ENCODE measurements at regions not wholly inside any gene's neighbourhood (a gene's known extent, or its start where the extent isn't known, plus 50 kb on each side); places are given as distances from the start of the nearest gene placed in this dataset.

DNA sequence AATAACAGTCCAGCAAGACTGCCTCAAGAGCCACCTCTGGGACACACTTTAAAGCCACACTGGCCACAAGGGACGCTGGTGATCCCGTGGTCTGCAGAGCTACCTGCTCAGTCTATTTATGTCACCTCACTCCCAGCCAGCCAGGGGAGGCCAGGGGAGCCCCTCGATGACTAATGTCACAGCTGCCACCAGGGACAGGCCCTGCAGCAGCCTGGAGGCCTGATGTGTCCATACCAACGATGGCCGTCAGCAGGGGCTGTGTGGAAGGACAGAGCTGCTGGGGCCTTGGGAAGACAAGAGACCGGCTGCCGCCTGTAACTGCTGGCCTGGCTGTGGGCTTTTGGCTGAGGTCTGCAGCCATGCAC, 71.0 kb downstream of the SIK1 start:
- H3K27ac ChIP-seq (ENCODE audit: low read depth, low read length): no peak overlapping the region
- peaks cover 0 to 15% (median 7%) of the 10 kb centered on the region in 5 donors for H3K27me3 ChIP-seq (ENCODE audit: control insufficient read depth in 5 of 5, insufficient read depth in 4 of 5, low read length in 5 of 5)
- H3K4me3 ChIP-seq (ENCODE audit: low read depth in 1 of 5, low read length in 5 of 5): no peak overlapping the region
- H3K9ac ChIP-seq (ENCODE audit: low read length in 5 of 5): no peak overlapping the region
- H3K4me1 ChIP-seq (ENCODE audit: control insufficient read depth in 5 of 5, insufficient read depth in 5 of 5, low read length in 5 of 5): peaks cover 0 to 7% (median 0%) of the 10 kb centered on the region in 5 donors
- H3K9me3 ChIP-seq (ENCODE audit: control insufficient read depth in 5 of 5, low read length in 5 of 5): no peaks in the 10 kb centered on the region
- no peaks in the 10 kb centered on the region for H3K36me3 ChIP-seq (ENCODE audit: control insufficient read depth in 5 of 5, insufficient read depth in 5 of 5, low read length in 5 of 5)

DNA sequence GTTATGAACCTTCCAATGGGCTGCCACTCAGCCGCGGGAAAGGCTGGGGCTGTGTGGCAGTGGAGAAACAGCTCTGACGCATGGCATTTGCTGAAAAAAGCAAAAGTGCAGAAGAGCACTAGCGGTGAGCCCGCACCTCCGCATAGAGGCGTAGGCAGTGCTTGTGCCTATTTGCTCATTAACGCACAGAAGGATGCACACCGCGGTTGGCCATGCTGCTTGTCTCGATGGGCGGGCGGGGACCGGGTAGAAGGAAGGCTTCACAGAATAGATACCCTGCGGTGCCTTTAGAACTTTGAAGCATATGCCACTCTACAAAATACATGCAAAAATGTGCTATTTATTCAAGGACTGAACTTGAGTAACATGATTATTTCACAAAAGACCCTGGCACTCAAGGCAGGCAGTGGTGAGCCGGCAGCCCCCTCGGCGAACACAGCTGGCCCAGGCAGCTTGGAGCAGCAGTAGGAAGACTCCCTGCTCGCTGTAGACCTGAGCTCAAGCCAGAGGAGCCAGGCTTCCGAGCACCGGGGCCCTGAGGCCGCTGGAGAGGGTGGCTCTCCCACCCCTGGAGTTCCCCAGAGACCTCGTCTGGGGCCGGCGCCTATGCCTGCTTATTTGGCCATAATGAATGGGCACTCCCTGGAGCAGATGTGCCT, 71.5 kb downstream of the SIK1 start:
- no peaks in the 10 kb centered on the region for H3K36me3 ChIP-seq (ENCODE audit: control insufficient read depth in 5 of 5, insufficient read depth in 5 of 5, low read length in 5 of 5)
- peaks cover 0 to 13% (median 7%) of the 10 kb centered on the region in 5 donors for H3K27me3 ChIP-seq (ENCODE audit: control insufficient read depth in 5 of 5, insufficient read depth in 4 of 5, low read length in 5 of 5)
- H3K9ac ChIP-seq (ENCODE audit: low read length in 5 of 5): no peak overlapping the region
- H3K9me3 ChIP-seq (ENCODE audit: control insufficient read depth in 5 of 5, low read length in 5 of 5): no peaks in the 10 kb centered on the region
- H3K4me3 ChIP-seq (ENCODE audit: low read depth in 1 of 5, low read length in 5 of 5): no peak overlapping the region
- no peak overlapping the region for H3K27ac ChIP-seq (ENCODE audit: low read depth, low read length)
- H3K4me1 ChIP-seq (ENCODE audit: control insufficient read depth in 5 of 5, insufficient read depth in 5 of 5, low read length in 5 of 5): peaks cover 0 to 6% (median 0%) of the 10 kb centered on the region in 5 donors

DNA sequence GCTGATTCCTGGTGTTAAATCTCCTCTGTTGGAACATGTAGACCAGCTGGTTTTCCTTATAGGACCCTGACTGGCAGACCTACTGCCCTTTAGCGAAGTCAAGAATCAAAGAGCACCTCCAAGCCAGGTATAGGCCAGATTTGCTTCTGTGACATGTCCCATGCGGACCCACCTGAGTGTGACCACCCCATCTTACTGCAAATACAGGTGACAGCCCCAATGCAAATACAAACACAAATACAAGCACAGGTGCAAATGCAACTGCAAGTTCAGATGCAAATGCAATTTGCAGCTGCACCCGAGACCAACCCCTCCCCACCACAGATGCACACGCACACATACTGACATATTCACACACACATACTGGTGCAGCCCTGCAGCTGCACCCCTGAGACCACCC, 72.3 kb downstream of the SIK1 start:
- peaks cover 0 to 6% (median 0%) of the 10 kb centered on the region in 5 donors for H3K4me1 ChIP-seq (ENCODE audit: control insufficient read depth in 5 of 5, insufficient read depth in 5 of 5, low read length in 5 of 5)
- no peak overlapping the region for H3K9ac ChIP-seq (ENCODE audit: low read length in 5 of 5)
- H3K4me3 ChIP-seq (ENCODE audit: low read depth in 1 of 5, low read length in 5 of 5): no peak overlapping the region
- no peaks in the 10 kb centered on the region for H3K36me3 ChIP-seq (ENCODE audit: control insufficient read depth in 5 of 5, insufficient read depth in 5 of 5, low read length in 5 of 5)
- no peak overlapping the region for H3K27ac ChIP-seq (ENCODE audit: low read depth, low read length)
- H3K27me3 ChIP-seq (ENCODE audit: control insufficient read depth in 5 of 5, insufficient read depth in 4 of 5, low read length in 5 of 5): peaks cover 0 to 9% (median 7%) of the 10 kb centered on the region in 5 donors
- no peaks in the 10 kb centered on the region for H3K9me3 ChIP-seq (ENCODE audit: control insufficient read depth in 5 of 5, low read length in 5 of 5)

DNA sequence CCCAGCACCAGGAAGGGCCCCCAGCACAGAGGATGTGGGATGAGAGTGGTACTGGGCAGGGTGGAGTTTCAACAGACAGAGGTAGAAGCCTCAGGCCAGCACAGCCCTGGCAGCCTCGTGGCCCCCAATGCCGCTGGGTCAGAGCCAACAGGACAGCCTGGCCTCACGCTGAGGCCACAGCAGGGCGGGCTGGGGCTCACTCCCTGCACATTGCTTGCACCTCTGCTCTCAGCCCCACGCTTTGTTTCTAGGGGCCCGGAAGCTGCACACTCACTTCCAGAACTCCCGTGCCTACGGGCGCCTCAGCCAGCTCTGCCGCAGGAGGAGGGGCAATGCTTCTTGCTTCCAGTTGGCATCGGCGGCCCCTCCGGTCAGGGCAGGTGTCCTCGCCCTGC, 72.9 kb downstream of the SIK1 start:
- Histone ChIP-seq H3K9ac (ENCODE audit: low read length in 5 of 5) (no peak overlapping the region), H3K4me3 (ENCODE audit: low read depth in 1 of 5, low read length in 5 of 5) (no peak overlapping the region), H3K9me3 (ENCODE audit: control insufficient read depth in 5 of 5, low read length in 5 of 5) (no peaks in the 10 kb centered on the region), H3K36me3 (ENCODE audit: control insufficient read depth in 5 of 5, insufficient read depth in 5 of 5, low read length in 5 of 5) (no peaks in the 10 kb centered on the region), H3K27me3 (ENCODE audit: control insufficient read depth in 5 of 5, insufficient read depth in 4 of 5, low read length in 5 of 5) (peaks cover 0 to 7% (median 6%) of the 10 kb centered on the region in 5 donors), H3K4me1 (ENCODE audit: control insufficient read depth in 5 of 5, insufficient read depth in 5 of 5, low read length in 5 of 5) (peaks cover 0 to 11% (median 0%) of the 10 kb centered on the region in 5 donors), H3K27ac (ENCODE audit: low read depth, low read length) (no peak overlapping the region)

DNA sequence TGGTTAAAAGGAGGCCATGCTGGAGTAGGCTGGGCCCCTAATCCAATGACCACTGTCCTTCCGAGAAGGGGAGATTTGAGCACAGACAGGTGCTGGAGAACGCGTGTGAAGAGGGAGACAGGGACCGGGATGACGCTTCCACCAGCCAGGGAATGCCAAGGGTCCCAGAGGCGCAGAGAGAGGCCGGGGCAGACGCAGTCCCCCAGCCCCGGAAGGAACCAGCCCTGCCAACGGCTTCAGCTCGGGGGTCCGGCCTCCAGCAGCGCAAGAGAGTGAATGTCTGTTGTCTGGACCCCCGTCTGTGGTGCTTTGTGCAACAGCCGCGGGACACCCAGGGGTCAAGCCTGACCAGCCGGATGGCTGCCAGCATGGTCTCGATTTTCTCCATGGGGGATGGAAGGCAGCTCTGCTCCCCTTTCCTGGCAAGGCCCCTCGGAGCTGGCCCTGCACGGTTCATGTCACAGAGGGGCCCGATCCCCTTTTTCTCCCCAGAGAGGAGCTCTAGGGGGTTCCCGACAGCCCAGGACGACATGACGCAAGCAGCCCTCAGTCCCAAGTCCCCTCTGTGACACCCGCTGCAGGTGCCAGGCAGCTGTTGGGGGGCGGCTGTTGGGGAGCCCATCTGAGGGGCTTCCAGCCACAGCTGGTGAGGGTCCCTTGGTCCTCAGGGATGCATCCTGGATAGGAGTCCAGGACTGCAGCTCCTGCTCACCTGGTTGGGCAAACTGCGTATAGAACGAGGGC, 73.5 kb downstream of the SIK1 start:
- Histone ChIP-seq H3K9ac (ENCODE audit: low read length in 5 of 5) (no peak overlapping the region), H3K27ac (ENCODE audit: low read depth, low read length) (no peak overlapping the region), H3K4me1 (ENCODE audit: control insufficient read depth in 5 of 5, insufficient read depth in 5 of 5, low read length in 5 of 5) (peaks cover 0 to 17% (median 0%) of the 10 kb centered on the region in 5 donors), H3K27me3 (ENCODE audit: control insufficient read depth in 5 of 5, insufficient read depth in 4 of 5, low read length in 5 of 5) (peaks cover 0 to 7% (median 3%) of the 10 kb centered on the region in 5 donors), H3K36me3 (ENCODE audit: control insufficient read depth in 5 of 5, insufficient read depth in 5 of 5, low read length in 5 of 5) (no peaks in the 10 kb centered on the region), H3K4me3 (ENCODE audit: low read depth in 1 of 5, low read length in 5 of 5) (no peak overlapping the region), H3K9me3 (ENCODE audit: control insufficient read depth in 5 of 5, low read length in 5 of 5) (no peaks in the 10 kb centered on the region)

DNA sequence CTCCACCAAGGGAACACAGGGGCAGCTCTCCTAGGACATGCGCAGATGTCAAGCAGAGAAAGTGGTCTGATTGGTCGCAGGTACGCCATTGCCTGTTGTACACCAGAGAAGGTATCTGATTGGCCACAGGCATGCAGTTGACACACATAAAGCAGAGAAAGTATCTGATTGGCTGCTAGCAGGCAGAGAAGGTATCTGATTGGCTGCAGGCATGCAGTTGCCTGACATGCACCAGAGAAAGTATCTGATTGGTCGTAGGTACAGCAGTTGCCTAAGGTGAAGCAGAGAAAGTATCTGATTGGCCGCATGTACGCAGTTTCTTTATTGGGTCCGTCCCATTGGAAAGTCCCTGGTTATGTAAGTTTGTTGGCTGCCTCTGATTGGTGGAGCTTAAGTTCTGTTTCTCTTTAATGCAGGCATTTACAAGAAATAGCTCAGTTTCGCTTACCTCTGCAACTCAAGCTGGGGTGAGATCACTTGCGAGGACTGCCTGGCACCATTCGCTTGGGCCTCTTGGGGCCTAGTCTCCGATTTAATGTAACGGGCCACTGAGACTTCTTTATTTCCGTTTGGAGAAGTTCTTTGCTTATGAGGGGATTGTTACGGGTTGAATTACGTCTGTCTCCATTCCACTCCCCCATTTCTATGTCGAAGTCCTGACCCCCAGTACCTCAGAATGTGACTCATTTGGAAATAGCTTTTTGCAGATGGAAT, 74.2 kb downstream of the SIK1 start:
- no peak overlapping the region for H3K27ac ChIP-seq (ENCODE audit: low read depth, low read length)
- H3K27me3 ChIP-seq (ENCODE audit: control insufficient read depth in 5 of 5, insufficient read depth in 4 of 5, low read length in 5 of 5): peaks cover 0 to 7% (median 3%) of the 10 kb centered on the region in 5 donors
- H3K36me3 ChIP-seq (ENCODE audit: control insufficient read depth in 5 of 5, insufficient read depth in 5 of 5, low read length in 5 of 5): no peaks in the 10 kb centered on the region
- H3K9ac ChIP-seq (ENCODE audit: low read length in 5 of 5): no peak overlapping the region
- H3K4me1 ChIP-seq (ENCODE audit: control insufficient read depth in 5 of 5, insufficient read depth in 5 of 5, low read length in 5 of 5): peaks cover 0 to 21% (median 3%) of the 10 kb centered on the region in 5 donors
- H3K9me3 ChIP-seq (ENCODE audit: control insufficient read depth in 5 of 5, low read length in 5 of 5): no peaks in the 10 kb centered on the region
- H3K4me3 ChIP-seq (ENCODE audit: low read depth in 1 of 5, low read length in 5 of 5): no peak overlapping the region

DNA sequence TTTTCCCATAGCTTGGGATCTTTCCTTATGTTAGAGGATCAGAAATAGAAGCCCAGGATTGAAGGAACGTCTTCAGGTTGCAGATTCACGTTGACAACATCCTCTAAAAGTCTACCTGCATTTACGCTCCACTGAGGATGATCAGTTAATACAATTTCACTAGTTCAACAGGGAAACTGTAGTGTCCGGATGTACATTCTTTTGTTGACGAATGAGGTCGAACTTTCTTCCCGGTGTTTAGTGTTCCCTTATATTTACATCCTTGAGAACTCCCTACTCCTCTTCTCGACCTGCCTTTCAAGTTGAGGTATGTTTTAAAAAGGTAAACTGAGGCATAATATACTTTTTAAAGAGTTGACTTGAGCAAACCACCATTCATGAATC, 74.8 kb downstream of the SIK1 start:
- Histone ChIP-seq H3K9me3 (ENCODE audit: control insufficient read depth in 5 of 5, low read length in 5 of 5) (no peaks in the 10 kb centered on the region), H3K27ac (ENCODE audit: low read depth, low read length) (no peak overlapping the region), H3K27me3 (ENCODE audit: control insufficient read depth in 5 of 5, insufficient read depth in 4 of 5, low read length in 5 of 5) (peaks cover 0 to 7% (median 3%) of the 10 kb centered on the region in 5 donors), H3K9ac (ENCODE audit: low read length in 5 of 5) (no peak overlapping the region), H3K4me1 (ENCODE audit: control insufficient read depth in 5 of 5, insufficient read depth in 5 of 5, low read length in 5 of 5) (peaks cover 0 to 21% (median 3%) of the 10 kb centered on the region in 5 donors), H3K36me3 (ENCODE audit: control insufficient read depth in 5 of 5, insufficient read depth in 5 of 5, low read length in 5 of 5) (no peaks in the 10 kb centered on the region), H3K4me3 (ENCODE audit: low read depth in 1 of 5, low read length in 5 of 5) (no peak overlapping the region)

DNA sequence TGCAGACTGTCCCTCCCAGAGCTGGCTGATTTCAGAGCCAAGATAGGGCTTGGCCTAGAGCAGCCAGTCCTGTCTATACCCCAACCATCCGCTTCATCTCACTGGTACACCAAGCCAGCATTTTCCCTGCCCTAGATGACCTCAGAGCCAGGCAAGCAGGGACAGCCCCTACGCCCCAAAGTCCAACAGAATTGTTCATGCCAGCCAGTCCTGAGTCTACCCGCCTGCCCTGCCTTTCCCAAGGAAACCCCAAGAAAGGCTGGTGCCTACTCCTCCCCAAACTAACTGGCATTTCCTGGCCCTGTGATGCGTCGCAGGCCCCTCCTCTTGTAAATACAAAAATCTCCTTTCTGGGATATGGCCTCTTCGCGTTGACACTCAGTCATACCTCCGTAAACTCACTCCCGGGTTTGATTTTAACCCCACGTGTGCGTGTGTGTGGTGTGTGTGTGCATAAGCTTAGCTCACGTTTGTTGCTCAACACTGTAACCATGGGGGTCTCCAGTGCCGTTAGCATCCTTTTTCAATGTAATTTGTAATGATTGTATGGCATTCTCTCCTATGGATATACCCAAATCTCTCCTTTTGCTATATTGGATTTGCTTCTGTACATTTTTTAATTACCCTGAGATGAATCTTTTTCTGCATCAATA, 75.3 kb downstream of the SIK1 start:
- Histone ChIP-seq H3K9ac (ENCODE audit: low read length in 5 of 5) (no peak overlapping the region), H3K9me3 (ENCODE audit: control insufficient read depth in 5 of 5, low read length in 5 of 5) (no peaks in the 10 kb centered on the region), H3K27ac (ENCODE audit: low read depth, low read length) (no peak overlapping the region), H3K4me1 (ENCODE audit: control insufficient read depth in 5 of 5, insufficient read depth in 5 of 5, low read length in 5 of 5) (peaks cover 0 to 21% (median 3%) of the 10 kb centered on the region in 5 donors), H3K36me3 (ENCODE audit: control insufficient read depth in 5 of 5, insufficient read depth in 5 of 5, low read length in 5 of 5) (no peaks in the 10 kb centered on the region), H3K4me3 (ENCODE audit: low read depth in 1 of 5, low read length in 5 of 5) (no peak overlapping the region), H3K27me3 (ENCODE audit: control insufficient read depth in 5 of 5, insufficient read depth in 4 of 5, low read length in 5 of 5) (peaks cover 0 to 7% (median 3%) of the 10 kb centered on the region in 5 donors)

DNA sequence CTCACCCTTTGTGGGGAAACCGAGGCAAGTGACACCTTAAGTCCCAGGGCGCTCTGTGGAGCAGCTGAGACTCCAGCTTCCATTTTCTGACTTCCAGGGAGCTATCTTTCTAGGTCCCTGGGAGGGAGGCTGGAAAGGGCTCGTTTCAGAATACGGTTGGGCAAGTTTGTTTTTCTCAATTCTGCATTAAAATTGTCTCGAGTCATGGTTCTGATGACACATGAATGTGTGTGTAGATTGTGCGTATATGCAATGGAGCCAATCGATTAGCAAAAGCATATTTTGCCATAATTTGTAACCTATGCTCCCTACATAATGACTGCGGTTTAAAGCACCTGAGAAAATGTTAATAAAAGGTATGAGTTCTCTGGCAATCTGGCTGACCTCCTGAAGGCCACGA, 77.3 kb downstream of the SIK1 start:
- H3K36me3 ChIP-seq (ENCODE audit: control insufficient read depth in 5 of 5, insufficient read depth in 5 of 5, low read length in 5 of 5): no peaks in the 10 kb centered on the region
- H3K9me3 ChIP-seq (ENCODE audit: control insufficient read depth in 5 of 5, low read length in 5 of 5): peaks cover 0 to 6% (median 0%) of the 10 kb centered on the region in 5 donors
- no peak overlapping the region for H3K9ac ChIP-seq (ENCODE audit: low read length in 5 of 5)
- H3K4me1 ChIP-seq (ENCODE audit: control insufficient read depth in 5 of 5, insufficient read depth in 5 of 5, low read length in 5 of 5): peaks cover 0 to 21% (median 3%) of the 10 kb centered on the region in 5 donors
- H3K4me3 ChIP-seq (ENCODE audit: low read depth in 1 of 5, low read length in 5 of 5): no peak overlapping the region
- no peak overlapping the region for H3K27ac ChIP-seq (ENCODE audit: low read depth, low read length)
- H3K27me3 ChIP-seq (ENCODE audit: control insufficient read depth in 5 of 5, insufficient read depth in 4 of 5, low read length in 5 of 5): peaks cover 0 to 8% (median 3%) of the 10 kb centered on the region in 5 donors
